ENCODE measurements at regions not wholly inside any gene's neighbourhood (a gene's known extent, or its start where the extent isn't known, plus 50 kb on each side); places are given as distances from the start of the nearest gene placed in this dataset.

GRCh38 chr5:136810261-136810801, 445.0 kb upstream of the TRPC7 start:
- no peaks in the 10 kb centered on the region for H3K9me3 ChIP-seq
- H3K27ac ChIP-seq = no peak overlapping the region
- intact Hi-C loops (cut with DNase I) = no loop called here
- H3K36me3 ChIP-seq = no peaks in the 10 kb centered on the region
- TF ChIP-seq CTCF (IDR thresholded peaks at IDR 0.05) = no peak
- no peak overlapping the region for H3K4me3 ChIP-seq
- H3K4me1 ChIP-seq = no peaks in the 10 kb centered on the region
- DNase-seq (ENCODE audit: low spot score in 2 of 2) = no peak
- H3K27me3 ChIP-seq = no peaks in the 10 kb centered on the region

- intact Hi-C loops (cut with DNase I) = loop anchor here (10.0 kb wide), 1 partner anchor 405 kb away; no protein-coding TSS in a partner anchor
- no peak for TF ChIP-seq CTCF (IDR thresholded peaks at IDR 0.05)
- Histone ChIP-seq H3K27ac (no peak overlapping the region), H3K4me3 (no peak overlapping the region), H3K27me3 (no peaks in the 10 kb centered on the region), H3K36me3 (no peaks in the 10 kb centered on the region), H3K9me3 (no peaks in the 10 kb centered on the region), H3K4me1 (no peaks in the 10 kb centered on the region)
- DNase-seq (ENCODE audit: low spot score in 2 of 2) = no peak
Observed at GRCh38 chr5:136809382-136809781, 444.0 kb upstream of the TRPC7 start.

- intact Hi-C loops (cut with DNase I) = loop anchor here (10.0 kb wide), 1 partner anchor 406 kb away; no protein-coding TSS in a partner anchor
- no peak for DNase-seq (ENCODE audit: low spot score in 2 of 2)
- Histone ChIP-seq H3K9me3 (no peaks in the 10 kb centered on the region), H3K4me1 (no peaks in the 10 kb centered on the region), H3K36me3 (no peaks in the 10 kb centered on the region), H3K4me3 (no peak overlapping the region), H3K27me3 (no peaks in the 10 kb centered on the region), H3K27ac (no peak overlapping the region)
- no peak for TF ChIP-seq CTCF (IDR thresholded peaks at IDR 0.05)
Observed at GRCh38 chr5:136808756-136809155, 443.4 kb upstream of the TRPC7 start.

GRCh38 chr5:136805466-136805865, 440.1 kb upstream of the TRPC7 start:
- no peaks in the 10 kb centered on the region for H3K36me3 ChIP-seq
- no peaks in the 10 kb centered on the region for H3K9me3 ChIP-seq
- no peak overlapping the region for H3K27ac ChIP-seq
- intact Hi-C loops (cut with DNase I) = loop anchor here (10.0 kb wide), 1 partner anchor 409 kb away; no protein-coding TSS in a partner anchor
- no peak for TF ChIP-seq CTCF (IDR thresholded peaks at IDR 0.05)
- no peak overlapping the region for H3K4me3 ChIP-seq
- no peaks in the 10 kb centered on the region for H3K27me3 ChIP-seq
- no peaks in the 10 kb centered on the region for H3K4me1 ChIP-seq
- DNase-seq (ENCODE audit: low spot score in 2 of 2) = no peak

- Histone ChIP-seq H3K9me3 (no peaks in the 10 kb centered on the region), H3K27ac (no peak overlapping the region), H3K4me3 (no peak overlapping the region), H3K4me1 (no peaks in the 10 kb centered on the region), H3K36me3 (no peaks in the 10 kb centered on the region), H3K27me3 (no peaks in the 10 kb centered on the region)
- peak in 2 of 3 experiments; percentile 28 for TF ChIP-seq CTCF (IDR thresholded peaks at IDR 0.05)
- no peak for DNase-seq (ENCODE audit: low spot score in 2 of 2)
- intact Hi-C loops (cut with DNase I) = loop anchor here (2.0 to 10.0 kb wide), 2 partner anchors 412 to 696 kb away; partner anchors contain the start of gene SPOCK1
Observed at GRCh38 chr5:136802383-136802782, 437.0 kb upstream of the TRPC7 start.

All from ascending aorta (tissue), 2 donors.